ENCODE measurements at regions not wholly inside any gene's neighbourhood (a gene's known extent, or its start where the extent isn't known, plus 50 kb on each side); places are given as distances from the start of the nearest gene placed in this dataset.

- DNase-seq (ENCODE audit: extremely low spot score), result no peak
- CTCF ChIA-PET, result no interaction called here
- TF ChIP-seq ELF4 (IDR thresholded peaks at IDR 0.05) (no peak), PKNOX1 (IDR thresholded peaks at IDR 0.05) (no peak), BHLHE40 (IDR thresholded peaks at IDR 0.05; ENCODE audit: borderline replicate concordance) (no peak), SUZ12 (IDR thresholded peaks at IDR 0.05) (no peak), CTBP1 (IDR thresholded peaks at IDR 0.05; ENCODE audit: borderline replicate concordance) (no peak), LEF1 (IDR thresholded peaks at IDR 0.05; ENCODE audit: borderline replicate concordance) (no peak), FOXM1 (IDR thresholded peaks at IDR 0.05; ENCODE audit: borderline replicate concordance) (no peak), L3MBTL2 (conservative IDR thresholded peaks at IDR 0.05) (no peak)
- POLR2A ChIA-PET, result no interaction called here
These were observed 62.2 kb downstream of the IGLL1 start for GRCh38 chr22:23517804-23518375.

GRCh38 chr22:23516304-23516703 is 63.8 kb downstream of the IGLL1 start:
- no peak for DNase-seq (ENCODE audit: extremely low spot score)
- CTCF ChIA-PET, result no interaction called here
- POLR2A ChIA-PET, result no interaction called here
- TF ChIP-seq ELF4 (IDR thresholded peaks at IDR 0.05) (no peak), FOXK2 (IDR thresholded peaks at IDR 0.05) (no peak), SP1 (IDR thresholded peaks at IDR 0.05) (no peak), SUZ12 (IDR thresholded peaks at IDR 0.05) (no peak), BHLHE40 (IDR thresholded peaks at IDR 0.05; ENCODE audit: borderline replicate concordance) (no peak), LEF1 (IDR thresholded peaks at IDR 0.05; ENCODE audit: borderline replicate concordance) (no peak), HDGF (IDR thresholded peaks at IDR 0.05; ENCODE audit: borderline replicate concordance) (no peak)

DNA sequence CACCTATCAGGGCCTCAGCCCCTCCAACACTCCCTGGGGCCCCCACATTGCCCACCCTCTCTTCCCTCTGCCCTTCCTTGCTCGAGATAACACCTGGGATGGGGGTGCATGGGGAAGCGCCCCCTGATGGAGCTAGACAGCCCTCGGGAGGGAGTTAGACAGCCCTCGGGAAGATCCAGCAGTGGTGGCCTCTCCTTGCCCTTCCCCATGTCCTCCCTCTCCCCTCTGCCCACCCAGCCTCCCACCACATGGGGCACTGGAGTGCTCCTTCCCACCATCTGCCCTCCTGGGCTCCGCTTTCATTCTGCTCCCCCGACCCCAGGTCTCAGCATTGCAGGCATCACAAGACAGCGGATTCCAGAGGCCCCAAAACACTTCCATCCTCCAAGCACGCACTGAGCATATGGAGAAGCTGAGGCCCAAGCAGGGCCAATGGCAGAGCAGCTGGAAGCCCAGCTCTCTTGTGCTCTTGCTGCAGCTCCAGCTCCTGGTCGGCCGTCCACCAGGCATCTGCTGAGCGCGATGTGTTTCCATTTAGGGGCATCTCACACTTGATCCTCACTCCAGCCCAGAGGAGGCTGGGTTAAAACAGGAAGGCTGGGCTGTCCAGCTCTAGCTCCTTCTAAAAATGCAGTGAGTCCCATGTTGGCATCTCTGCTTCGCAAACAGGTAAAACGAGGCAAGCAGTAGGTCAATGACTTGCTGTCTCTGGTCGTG is 65.6 kb downstream of the IGLL1 start:
- DNase-seq (ENCODE audit: extremely low spot score), result no peak
- ChIA-PET POLR2A (interaction anchor here (0.7 kb wide), 1 partner anchor 8 kb away, joined by 3 read pairs; no protein-coding TSS in a partner anchor), CTCF (interaction anchor here (0.8 kb wide), 1 partner anchor 335 kb away, joined by 3 read pairs; no protein-coding TSS in a partner anchor)
- TF ChIP-seq LEF1 (IDR thresholded peaks at IDR 0.05; ENCODE audit: borderline replicate concordance) (no peak), BHLHE40 (IDR thresholded peaks at IDR 0.05; ENCODE audit: borderline replicate concordance) (no peak), FOXM1 (IDR thresholded peaks at IDR 0.05; ENCODE audit: borderline replicate concordance) (no peak), HDGF (IDR thresholded peaks at IDR 0.05; ENCODE audit: borderline replicate concordance) (no peak), TARDBP (IDR thresholded peaks at IDR 0.05) (no peak), ELF4 (IDR thresholded peaks at IDR 0.05) (no peak), SP1 (IDR thresholded peaks at IDR 0.05) (no peak)

DNA sequence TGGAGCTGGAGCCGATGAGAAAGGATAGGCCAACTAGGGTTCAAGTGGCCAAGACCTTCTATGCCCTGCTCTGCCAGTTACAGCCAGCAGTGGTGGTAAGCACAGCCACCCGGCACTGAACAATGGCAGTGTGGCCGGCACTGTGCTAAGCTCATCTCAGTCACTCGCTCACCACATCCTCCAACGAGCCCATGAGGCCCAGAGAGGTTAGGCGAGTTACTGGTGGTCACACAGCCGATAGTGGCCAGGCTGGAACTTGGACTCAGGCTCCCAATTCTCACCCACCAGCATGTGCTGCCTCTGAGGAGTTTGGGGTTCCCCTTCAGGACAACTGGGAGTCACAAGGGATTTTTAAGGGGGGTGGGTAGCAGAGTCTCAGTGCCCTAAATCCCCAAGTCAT is 66.4 kb downstream of the IGLL1 start:
- TF ChIP-seq BHLHE40 (IDR thresholded peaks at IDR 0.05; ENCODE audit: borderline replicate concordance) (no peak), LEF1 (IDR thresholded peaks at IDR 0.05; ENCODE audit: borderline replicate concordance) (no peak), HDGF (IDR thresholded peaks at IDR 0.05; ENCODE audit: borderline replicate concordance) (no peak), PKNOX1 (IDR thresholded peaks at IDR 0.05) (no peak)
- DNase-seq (ENCODE audit: extremely low spot score), result no peak
- CTCF ChIA-PET, result no interaction called here
- POLR2A ChIA-PET, result no interaction called here

DNA sequence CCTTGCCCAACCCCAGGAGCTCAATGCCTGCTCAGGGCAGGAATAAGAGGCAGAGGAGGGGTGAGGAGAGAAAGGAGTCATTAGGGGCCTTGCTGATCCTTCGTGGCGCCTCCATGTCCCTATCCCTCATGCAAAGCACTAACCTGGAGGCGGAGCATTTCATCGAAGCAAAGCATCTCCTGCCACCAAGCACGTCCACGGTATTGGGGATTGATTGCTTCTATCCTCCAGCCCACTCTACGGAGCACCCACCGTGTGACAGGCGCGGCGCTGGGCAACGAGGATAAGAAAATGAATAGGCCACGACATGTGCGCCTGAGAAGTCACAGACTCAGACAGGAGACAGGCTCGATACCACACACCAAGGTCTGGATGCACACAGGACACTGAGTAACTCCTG is 67.0 kb downstream of the IGLL1 start:
- TF ChIP-seq CTBP1 (IDR thresholded peaks at IDR 0.05; ENCODE audit: borderline replicate concordance), result no peak
- CTCF ChIA-PET, result no interaction called here
- no peak for DNase-seq (ENCODE audit: extremely low spot score)
- POLR2A ChIA-PET, result no interaction called here

GRCh38 chr22:23512721-23513120 is 67.4 kb downstream of the IGLL1 start:
- no peak for DNase-seq (ENCODE audit: extremely low spot score)
- no peak for TF ChIP-seq PKNOX1 (IDR thresholded peaks at IDR 0.05)
- TF ChIP-seq HDGF (IDR thresholded peaks at IDR 0.05; ENCODE audit: borderline replicate concordance), result no peak
- TF ChIP-seq L3MBTL2 (conservative IDR thresholded peaks at IDR 0.05), result no peak
- no peak for TF ChIP-seq FOXK2 (IDR thresholded peaks at IDR 0.05)
- TF ChIP-seq LEF1 (IDR thresholded peaks at IDR 0.05; ENCODE audit: borderline replicate concordance), result no peak
- no peak for TF ChIP-seq FOXA1 (IDR thresholded peaks at IDR 0.05)
- no peak for TF ChIP-seq ELF4 (IDR thresholded peaks at IDR 0.05)
- TF ChIP-seq ARNT (IDR thresholded peaks at IDR 0.05), result no peak
- no peak for TF ChIP-seq FOXM1 (IDR thresholded peaks at IDR 0.05; ENCODE audit: borderline replicate concordance)
- no peak for TF ChIP-seq SUZ12 (IDR thresholded peaks at IDR 0.05)
- TF ChIP-seq TARDBP (IDR thresholded peaks at IDR 0.05), result no peak
- no peak for TF ChIP-seq NFRKB (IDR thresholded peaks at IDR 0.05)
- TF ChIP-seq BHLHE40 (IDR thresholded peaks at IDR 0.05; ENCODE audit: borderline replicate concordance), result no peak
- TF ChIP-seq CTBP1 (IDR thresholded peaks at IDR 0.05; ENCODE audit: borderline replicate concordance), result no peak
- no peak for TF ChIP-seq SP1 (IDR thresholded peaks at IDR 0.05)
- TF ChIP-seq ZNF384 (IDR thresholded peaks at IDR 0.05), result no peak
- ChIA-PET POLR2A (no interaction called here), CTCF (no interaction called here)

DNA sequence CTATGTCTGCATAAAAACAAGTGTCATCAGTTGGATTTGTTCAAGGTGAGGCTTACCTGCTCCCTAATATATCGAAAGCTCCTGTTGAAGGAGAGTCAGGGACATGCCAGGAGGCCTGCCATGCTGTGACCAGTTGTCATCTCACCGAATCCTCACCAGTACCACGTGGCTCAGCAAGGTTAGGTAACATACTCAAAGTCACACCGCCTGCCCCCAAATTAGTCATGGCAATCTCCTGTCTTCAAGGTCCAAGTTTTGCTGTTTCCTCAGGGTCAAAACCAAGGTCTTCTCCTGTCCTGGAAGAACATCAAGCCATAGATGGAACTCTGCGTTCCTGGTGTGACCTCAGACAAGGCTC is 67.8 kb downstream of the IGLL1 start:
- no peak for DNase-seq (ENCODE audit: extremely low spot score)
- ChIA-PET POLR2A (no interaction called here), CTCF (no interaction called here)
- no peak for TF ChIP-seq FOXA1 (IDR thresholded peaks at IDR 0.05)
- no peak for TF ChIP-seq ARNT (IDR thresholded peaks at IDR 0.05)
